Ascending aorta (tissue), 2 donors: ENCODE measurements at regions not wholly inside any gene's neighbourhood (a gene's known extent, or its start where the extent isn't known, plus 50 kb on each side); places are given as distances from the start of the nearest gene placed in this dataset.

Experiments
- DNase-seq, 2 donors: peaks; one replicate each; pipeline ENCODE4 v3.0.0-alpha.2; 2019; ENCODE audit warnings: low spot score in 2 of 2
- H3K27ac ChIP-seq, 2 donors: fragments of 200-600 bp; sonication (generic); one replicate each; pipeline ENCODE4 v1.5.1; 2016 to 2017; ENCODE audit warnings: mild to moderate bottlenecking in 1 of 2
- H3K27me3 ChIP-seq: fragments of 200-600 bp; sonication (generic); one replicate; pipeline ENCODE4 v1.5.1; 2017
- H3K36me3 ChIP-seq, 2 donors: fragments of 200-600 bp; sonication (generic); one replicate each; pipeline ENCODE4 v1.5.1; 2016
- H3K4me1 ChIP-seq, 2 donors: fragments of 200-600 bp; sonication (generic); one replicate each; pipeline ENCODE4 v1.5.1; 2016 to 2017; ENCODE audit warnings: mild to moderate bottlenecking in 1 of 2
- H3K4me3 ChIP-seq, 2 donors: fragments of 200-600 bp; sonication (generic); one replicate each; pipeline ENCODE4 v1.5.1; 2016 to 2017; ENCODE audit warnings: mild to moderate bottlenecking in 1 of 2
- H3K9me3 ChIP-seq, 2 donors: fragments of 200-600 bp; sonication (generic); one replicate each; pipeline ENCODE4 v1.5.1; 2016
- intact Hi-C: fragments of 100-400 bp; cut with DNase I; formaldehyde crosslinking; loops from one replicate; pipeline ENCODE4 v1.15.1; 2023
- TF ChIP-seq, protein P1 (sequence below), 3 experiments: fragments of 200-600 bp in 2 of 3; fragments of 450-650 bp in 1 of 3; sonication (generic) in 2 of 3; IDR thresholded peaks; one replicate each; pipeline ENCODE4 v1.5.1; 2016 to 2019; ENCODE audit warnings: antibody characterized with exemption in 3 of 3, mild to moderate bottlenecking in 1 of 3, moderate library complexity in 1 of 3

GRCh38 chrX:15191830-15192229 is 78.1 kb downstream of the ASB9 start:
- intact Hi-C loops = no loop called here
- Histone ChIP-seq H3K4me3 (no peak overlapping the region), H3K9me3 (no peaks in the 10 kb centered on the region), H3K27ac (no peak overlapping the region), H3K27me3 (no peaks in the 10 kb centered on the region), H3K4me1 (no peaks in the 10 kb centered on the region), H3K36me3 (no peaks in the 10 kb centered on the region)
- TF ChIP-seq, protein P1, sequence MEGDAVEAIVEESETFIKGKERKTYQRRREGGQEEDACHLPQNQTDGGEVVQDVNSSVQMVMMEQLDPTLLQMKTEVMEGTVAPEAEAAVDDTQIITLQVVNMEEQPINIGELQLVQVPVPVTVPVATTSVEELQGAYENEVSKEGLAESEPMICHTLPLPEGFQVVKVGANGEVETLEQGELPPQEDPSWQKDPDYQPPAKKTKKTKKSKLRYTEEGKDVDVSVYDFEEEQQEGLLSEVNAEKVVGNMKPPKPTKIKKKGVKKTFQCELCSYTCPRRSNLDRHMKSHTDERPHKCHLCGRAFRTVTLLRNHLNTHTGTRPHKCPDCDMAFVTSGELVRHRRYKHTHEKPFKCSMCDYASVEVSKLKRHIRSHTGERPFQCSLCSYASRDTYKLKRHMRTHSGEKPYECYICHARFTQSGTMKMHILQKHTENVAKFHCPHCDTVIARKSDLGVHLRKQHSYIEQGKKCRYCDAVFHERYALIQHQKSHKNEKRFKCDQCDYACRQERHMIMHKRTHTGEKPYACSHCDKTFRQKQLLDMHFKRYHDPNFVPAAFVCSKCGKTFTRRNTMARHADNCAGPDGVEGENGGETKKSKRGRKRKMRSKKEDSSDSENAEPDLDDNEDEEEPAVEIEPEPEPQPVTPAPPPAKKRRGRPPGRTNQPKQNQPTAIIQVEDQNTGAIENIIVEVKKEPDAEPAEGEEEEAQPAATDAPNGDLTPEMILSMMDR (IDR thresholded peaks at IDR 0.05) = no peak
- no peak for DNase-seq

DNA sequence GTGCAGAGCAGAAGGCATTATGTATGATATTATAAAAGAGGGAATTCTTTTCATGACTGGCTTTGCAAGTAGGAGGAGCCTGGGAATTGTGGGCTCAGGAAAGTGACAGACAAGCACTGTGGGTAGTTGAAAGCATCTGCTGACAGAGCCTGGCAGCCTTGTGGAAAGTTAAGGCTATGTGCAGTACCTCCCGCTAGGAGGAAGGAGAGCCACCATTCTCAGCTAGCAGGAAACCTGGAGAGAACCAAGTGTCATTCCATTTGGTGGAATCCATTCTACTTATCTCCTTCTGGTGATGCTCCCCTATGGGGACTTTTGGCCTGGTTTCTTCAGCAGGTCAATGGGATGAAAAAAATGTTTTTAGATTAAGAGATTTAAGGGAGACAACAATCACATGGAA is 81.8 kb downstream of the ASB9 start:
- no peak overlapping the region for H3K4me3 ChIP-seq
- TF ChIP-seq, protein P1 (IDR thresholded peaks at IDR 0.05) = no peak
- H3K4me1 ChIP-seq = no peaks in the 10 kb centered on the region
- no peak for DNase-seq
- no peak overlapping the region for H3K27ac ChIP-seq
- H3K36me3 ChIP-seq = no peaks in the 10 kb centered on the region
- H3K9me3 ChIP-seq = no peaks in the 10 kb centered on the region
- H3K27me3 ChIP-seq = no peaks in the 10 kb centered on the region
- intact Hi-C loops = no loop called here

DNA sequence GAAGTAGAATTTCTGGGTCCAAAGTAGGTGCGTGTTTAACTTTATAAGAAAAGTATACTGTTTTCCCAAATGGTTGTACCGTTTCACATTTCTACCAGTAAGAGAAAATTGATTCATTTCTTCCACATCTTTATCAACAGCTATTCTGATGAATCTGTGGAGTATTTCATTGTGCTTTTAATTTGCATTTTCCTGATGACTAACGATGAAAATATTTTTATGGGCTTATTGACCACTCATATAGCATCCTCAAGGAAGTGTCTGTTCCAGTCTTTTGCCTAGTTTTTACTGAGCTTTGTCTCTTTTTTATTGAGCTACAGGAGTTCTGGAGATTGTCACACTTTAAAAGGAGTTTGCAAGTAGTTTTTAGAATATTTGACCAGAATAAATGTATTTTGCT is 92.6 kb downstream of the ASB9 start:
- no peaks in the 10 kb centered on the region for H3K9me3 ChIP-seq
- H3K27ac ChIP-seq = no peak overlapping the region
- TF ChIP-seq, protein P1 (IDR thresholded peaks at IDR 0.05) = no peak
- H3K4me1 ChIP-seq = no peaks in the 10 kb centered on the region
- H3K4me3 ChIP-seq = no peak overlapping the region
- no peaks in the 10 kb centered on the region for H3K36me3 ChIP-seq
- no peaks in the 10 kb centered on the region for H3K27me3 ChIP-seq
- no peak for DNase-seq
- intact Hi-C loops = no loop called here

- H3K27ac ChIP-seq = no peak overlapping the region
- no peak overlapping the region for H3K4me3 ChIP-seq
- intact Hi-C loops = no loop called here
- H3K4me1 ChIP-seq = no peaks in the 10 kb centered on the region
- no peaks in the 10 kb centered on the region for H3K9me3 ChIP-seq
- TF ChIP-seq, protein P1 (IDR thresholded peaks at IDR 0.05) = no peak
- no peaks in the 10 kb centered on the region for H3K36me3 ChIP-seq
- no peak for DNase-seq
- no peaks in the 10 kb centered on the region for H3K27me3 ChIP-seq
Observed at GRCh38 chrX:15173411-15173810, 96.5 kb downstream of the ASB9 start.

- Histone ChIP-seq H3K36me3 (no peaks in the 10 kb centered on the region), H3K4me1 (no peaks in the 10 kb centered on the region), H3K27me3 (no peaks in the 10 kb centered on the region), H3K27ac (no peak overlapping the region), H3K4me3 (no peak overlapping the region), H3K9me3 (no peaks in the 10 kb centered on the region)
- intact Hi-C loops = no loop called here
- DNase-seq = no peak
- TF ChIP-seq, protein P1 (IDR thresholded peaks at IDR 0.05) = no peak
Observed at GRCh38 chrX:15170927-15171326, 99.0 kb downstream of the ASB9 start.

DNA sequence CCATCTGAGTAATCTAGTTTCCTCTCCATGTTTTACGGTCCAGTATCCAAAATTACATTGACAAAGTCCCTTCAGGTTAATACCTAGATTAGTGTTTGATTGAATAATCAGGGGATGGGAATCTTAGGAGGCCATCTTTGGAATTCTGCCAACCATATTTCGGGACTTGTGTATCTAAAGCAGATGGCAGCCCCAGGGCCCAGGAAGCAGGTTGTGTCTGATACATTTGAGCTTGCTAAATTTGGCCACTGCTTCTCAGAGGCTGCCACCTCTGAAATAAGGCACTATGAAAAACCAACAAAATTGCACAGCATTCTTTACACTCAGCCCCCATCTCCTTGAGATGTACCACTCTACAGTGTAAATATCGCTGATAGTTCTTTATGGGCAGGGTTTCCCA is 102.1 kb downstream of the ASB9 start:
- no peaks in the 10 kb centered on the region for H3K4me1 ChIP-seq
- H3K27me3 ChIP-seq = no peaks in the 10 kb centered on the region
- no peaks in the 10 kb centered on the region for H3K36me3 ChIP-seq
- TF ChIP-seq, protein P1 (IDR thresholded peaks at IDR 0.05) = no peak
- intact Hi-C loops = no loop called here
- H3K27ac ChIP-seq = no peak overlapping the region
- no peak for DNase-seq
- no peak overlapping the region for H3K4me3 ChIP-seq
- no peaks in the 10 kb centered on the region for H3K9me3 ChIP-seq
